SK-N-SH treated with all-trans-retinoic acid at 6 μM for 48 hours (cell line): ENCODE measurements at regions not wholly inside any gene's neighbourhood (a gene's known extent, or its start where the extent isn't known, plus 50 kb on each side); places are given as distances from the start of the nearest gene placed in this dataset.

Experiments used
- ATAC-seq: fragments of 200-7000 bp; cut with Tn5 transposase; 3 replicates; pipeline ENCODE4 v1.9.1; 2020; ENCODE audit warnings: mild to moderate bottlenecking, moderate library complexity
- ARNTL ChIP-seq: fragments of 450-650 bp; formaldehyde crosslinking; IDR thresholded peaks from 2 replicates; pipeline ENCODE4 v1.5.0; 2020; ENCODE audit warnings: low read depth, mild to moderate bottlenecking, moderate library complexity, borderline replicate concordance
- BACH2 ChIP-seq: fragments of 250-450 bp; sonication (Bioruptor Pico); IDR thresholded peaks from 2 replicates; pipeline ENCODE4 v1.9.0; 2021; ENCODE audit warnings: mild to moderate bottlenecking, borderline replicate concordance
- CSDC2 ChIP-seq: fragments of 250-450 bp; sonication (Bioruptor Pico); IDR thresholded peaks from 2 replicates; pipeline ENCODE4 v1.5.0; 2020; ENCODE audit warnings: mild to moderate bottlenecking, moderate library complexity
- ESRRG ChIP-seq: fragments of 250-450 bp; sonication (Bioruptor Pico); IDR thresholded peaks from 2 replicates; pipeline ENCODE4 v1.6.1; 2021; ENCODE audit warnings: mild to moderate bottlenecking
- GLIS3 ChIP-seq: fragments of 250-450 bp; sonication (Bioruptor Pico); IDR thresholded peaks from 2 replicates; pipeline ENCODE4 v1.5.0; 2020; ENCODE audit warnings: mild to moderate bottlenecking, moderate library complexity
- ISL1 ChIP-seq: fragments of 250-450 bp; sonication (Bioruptor Pico); IDR thresholded peaks from 2 replicates; pipeline ENCODE4 v2.1.2; 2022; ENCODE audit warnings: mild to moderate bottlenecking, moderate library complexity
- OSR1 ChIP-seq: fragments of 250-450 bp; sonication (Bioruptor Pico); IDR thresholded peaks from 2 replicates; pipeline ENCODE4 v1.8.0; 2022; ENCODE audit warnings: moderate library complexity, mild to moderate bottlenecking, inconsistent platforms
- PPARA ChIP-seq: fragments of 250-450 bp; sonication (Bioruptor Pico); IDR thresholded peaks from 2 replicates; pipeline ENCODE4 v1.5.0; 2020; ENCODE audit warnings: mild to moderate bottlenecking, borderline replicate concordance
- RARB ChIP-seq: fragments of 250-450 bp; sonication (Bioruptor Pico); IDR thresholded peaks from 2 replicates; pipeline ENCODE4 v1.8.0; 2021; ENCODE audit warnings: mild to moderate bottlenecking, moderate library complexity
- TCF4 ChIP-seq: fragments of 250-450 bp; sonication (Bioruptor Pico); IDR thresholded peaks from 2 replicates; pipeline ENCODE4 v1.8.0; 2021; ENCODE audit warnings: mild to moderate bottlenecking, moderate library complexity, borderline replicate concordance
- TOX ChIP-seq: fragments of 250-450 bp; sonication (Bioruptor Pico); IDR thresholded peaks from 2 replicates; pipeline ENCODE4 v1.8.0; 2021; ENCODE audit warnings: mild to moderate bottlenecking, moderate library complexity, borderline replicate concordance
- ZC3H10 ChIP-seq: fragments of 250-450 bp; sonication (Bioruptor Pico); IDR thresholded peaks from 2 replicates; pipeline ENCODE4 v1.5.1; 2021; ENCODE audit warnings: mild to moderate bottlenecking, moderate library complexity
- ZFP3 ChIP-seq: fragments of 250-450 bp; sonication (Bioruptor Pico); IDR thresholded peaks from 2 replicates; pipeline ENCODE4 v1.5.0; 2020; ENCODE audit warnings: mild to moderate bottlenecking, moderate library complexity
- ZFP30 ChIP-seq: fragments of 450-650 bp; formaldehyde crosslinking; IDR thresholded peaks from 2 replicates; pipeline ENCODE4 v1.5.0; 2022; ENCODE audit warnings: mild to moderate bottlenecking, moderate library complexity
- ZNF565 ChIP-seq: fragments of 450-650 bp; formaldehyde crosslinking; conservative IDR thresholded peaks from 2 replicates; pipeline ENCODE4 v1.5.0; 2020; ENCODE audit warnings: low read depth, mild to moderate bottlenecking, moderate library complexity
- ZNF70 ChIP-seq: fragments of 450-650 bp; formaldehyde crosslinking; IDR thresholded peaks from 2 replicates; pipeline ENCODE4 v1.5.0; 2020; ENCODE audit warnings: mild to moderate bottlenecking, moderate library complexity
- ZNF8 ChIP-seq: fragments of 450-650 bp; formaldehyde crosslinking; IDR thresholded peaks from 2 replicates; pipeline ENCODE4 v1.5.0; 2020; ENCODE audit warnings: mild to moderate bottlenecking, moderate library complexity
- TF ChIP-seq, protein P1 (sequence below): fragments of 250-450 bp; sonication (Bioruptor Pico); IDR thresholded peaks from 2 replicates; pipeline ENCODE4 v1.5.0; 2020; ENCODE audit warnings: mild to moderate bottlenecking, moderate library complexity
- TF ChIP-seq, protein P2 (sequence below): fragments of 250-450 bp; sonication (Bioruptor Pico); IDR thresholded peaks from 2 replicates; pipeline ENCODE4 v1.8.0; 2020; ENCODE audit warnings: mild to moderate bottlenecking, moderate library complexity, borderline replicate concordance
- TF ChIP-seq, protein P3 (sequence below): fragments of 250-450 bp; sonication (Bioruptor Pico); IDR thresholded peaks from 2 replicates; pipeline ENCODE4 v1.8.0; 2021; ENCODE audit warnings: low read depth, mild to moderate bottlenecking, moderate library complexity, borderline replicate concordance
- TF ChIP-seq, protein P4 (sequence below): fragments of 250-450 bp; sonication (Bioruptor Pico); IDR thresholded peaks from 2 replicates; pipeline ENCODE4 v1.5.1; 2020; ENCODE audit warnings: low read depth, mild to moderate bottlenecking, moderate library complexity

DNA sequence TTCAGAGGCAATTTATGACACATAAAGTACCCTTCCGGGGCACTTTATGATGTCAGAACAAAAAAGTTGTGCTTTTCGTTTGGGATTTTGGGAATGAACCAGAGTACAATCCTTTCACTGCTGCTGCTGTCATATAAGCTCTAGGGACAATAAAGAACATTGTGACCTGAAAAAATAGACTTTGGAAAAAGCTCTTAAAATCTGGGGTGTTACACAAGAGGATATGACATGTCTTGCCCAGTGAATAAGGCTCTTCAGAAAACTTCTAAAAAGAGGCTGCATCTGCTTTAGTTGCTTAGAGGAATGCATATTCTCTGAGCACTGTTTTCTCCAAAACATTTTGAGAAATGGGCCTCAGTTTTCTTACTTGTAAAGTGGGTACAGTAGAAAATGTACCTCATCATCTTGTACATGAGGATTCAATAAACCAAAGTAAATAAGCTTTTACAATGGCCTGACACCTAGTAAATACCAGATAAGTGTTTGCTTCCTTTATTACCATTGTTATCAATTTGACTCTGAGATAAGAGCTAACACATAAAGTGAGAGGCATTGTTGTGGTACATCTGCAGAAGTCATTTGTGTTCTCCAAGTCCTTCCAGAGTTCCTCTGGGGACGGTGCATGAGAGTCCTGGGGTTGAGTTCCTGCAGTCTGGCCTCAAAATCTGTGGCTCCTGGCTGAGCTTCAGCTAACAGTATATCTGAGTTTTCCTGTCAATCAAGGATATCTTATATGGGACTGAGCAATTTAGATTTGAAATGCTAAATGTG, 67.4 kb upstream of the EDNRB start:
- TF ChIP-seq ZNF70 (CRISPR knock-in tag) (no peak), TOX (no peak), CSDC2 (no peak), ISL1 (CRISPR knock-in tag) (no peak), OSR1 (CRISPR knock-in tag) (no peak), ESRRG (CRISPR knock-in tag) (no peak), ZNF8 (CRISPR knock-in tag) (no peak), GLIS3 (CRISPR knock-in tag) (no peak), ZNF565 (CRISPR knock-in tag) (no peak), RARB (CRISPR knock-in tag) (no peak), TCF4 (CRISPR knock-in tag) (no peak), ZFP3 (CRISPR knock-in tag) (no peak)
- TF ChIP-seq, protein P1, sequence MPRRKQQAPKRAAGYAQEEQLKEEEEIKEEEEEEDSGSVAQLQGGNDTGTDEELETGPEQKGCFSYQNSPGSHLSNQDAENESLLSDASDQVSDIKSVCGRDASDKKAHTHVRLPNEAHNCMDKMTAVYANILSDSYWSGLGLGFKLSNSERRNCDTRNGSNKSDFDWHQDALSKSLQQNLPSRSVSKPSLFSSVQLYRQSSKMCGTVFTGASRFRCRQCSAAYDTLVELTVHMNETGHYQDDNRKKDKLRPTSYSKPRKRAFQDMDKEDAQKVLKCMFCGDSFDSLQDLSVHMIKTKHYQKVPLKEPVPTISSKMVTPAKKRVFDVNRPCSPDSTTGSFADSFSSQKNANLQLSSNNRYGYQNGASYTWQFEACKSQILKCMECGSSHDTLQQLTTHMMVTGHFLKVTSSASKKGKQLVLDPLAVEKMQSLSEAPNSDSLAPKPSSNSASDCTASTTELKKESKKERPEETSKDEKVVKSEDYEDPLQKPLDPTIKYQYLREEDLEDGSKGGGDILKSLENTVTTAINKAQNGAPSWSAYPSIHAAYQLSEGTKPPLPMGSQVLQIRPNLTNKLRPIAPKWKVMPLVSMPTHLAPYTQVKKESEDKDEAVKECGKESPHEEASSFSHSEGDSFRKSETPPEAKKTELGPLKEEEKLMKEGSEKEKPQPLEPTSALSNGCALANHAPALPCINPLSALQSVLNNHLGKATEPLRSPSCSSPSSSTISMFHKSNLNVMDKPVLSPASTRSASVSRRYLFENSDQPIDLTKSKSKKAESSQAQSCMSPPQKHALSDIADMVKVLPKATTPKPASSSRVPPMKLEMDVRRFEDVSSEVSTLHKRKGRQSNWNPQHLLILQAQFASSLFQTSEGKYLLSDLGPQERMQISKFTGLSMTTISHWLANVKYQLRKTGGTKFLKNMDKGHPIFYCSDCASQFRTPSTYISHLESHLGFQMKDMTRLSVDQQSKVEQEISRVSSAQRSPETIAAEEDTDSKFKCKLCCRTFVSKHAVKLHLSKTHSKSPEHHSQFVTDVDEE (CRISPR knock-in tag) = no peak
- TF ChIP-seq, protein P2, sequence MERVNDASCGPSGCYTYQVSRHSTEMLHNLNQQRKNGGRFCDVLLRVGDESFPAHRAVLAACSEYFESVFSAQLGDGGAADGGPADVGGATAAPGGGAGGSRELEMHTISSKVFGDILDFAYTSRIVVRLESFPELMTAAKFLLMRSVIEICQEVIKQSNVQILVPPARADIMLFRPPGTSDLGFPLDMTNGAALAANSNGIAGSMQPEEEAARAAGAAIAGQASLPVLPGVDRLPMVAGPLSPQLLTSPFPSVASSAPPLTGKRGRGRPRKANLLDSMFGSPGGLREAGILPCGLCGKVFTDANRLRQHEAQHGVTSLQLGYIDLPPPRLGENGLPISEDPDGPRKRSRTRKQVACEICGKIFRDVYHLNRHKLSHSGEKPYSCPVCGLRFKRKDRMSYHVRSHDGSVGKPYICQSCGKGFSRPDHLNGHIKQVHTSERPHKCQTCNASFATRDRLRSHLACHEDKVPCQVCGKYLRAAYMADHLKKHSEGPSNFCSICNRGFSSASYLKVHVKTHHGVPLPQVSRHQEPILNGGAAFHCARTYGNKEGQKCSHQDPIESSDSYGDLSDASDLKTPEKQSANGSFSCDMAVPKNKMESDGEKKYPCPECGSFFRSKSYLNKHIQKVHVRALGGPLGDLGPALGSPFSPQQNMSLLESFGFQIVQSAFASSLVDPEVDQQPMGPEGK (CRISPR knock-in tag) = no peak
- TF ChIP-seq, protein P3, sequence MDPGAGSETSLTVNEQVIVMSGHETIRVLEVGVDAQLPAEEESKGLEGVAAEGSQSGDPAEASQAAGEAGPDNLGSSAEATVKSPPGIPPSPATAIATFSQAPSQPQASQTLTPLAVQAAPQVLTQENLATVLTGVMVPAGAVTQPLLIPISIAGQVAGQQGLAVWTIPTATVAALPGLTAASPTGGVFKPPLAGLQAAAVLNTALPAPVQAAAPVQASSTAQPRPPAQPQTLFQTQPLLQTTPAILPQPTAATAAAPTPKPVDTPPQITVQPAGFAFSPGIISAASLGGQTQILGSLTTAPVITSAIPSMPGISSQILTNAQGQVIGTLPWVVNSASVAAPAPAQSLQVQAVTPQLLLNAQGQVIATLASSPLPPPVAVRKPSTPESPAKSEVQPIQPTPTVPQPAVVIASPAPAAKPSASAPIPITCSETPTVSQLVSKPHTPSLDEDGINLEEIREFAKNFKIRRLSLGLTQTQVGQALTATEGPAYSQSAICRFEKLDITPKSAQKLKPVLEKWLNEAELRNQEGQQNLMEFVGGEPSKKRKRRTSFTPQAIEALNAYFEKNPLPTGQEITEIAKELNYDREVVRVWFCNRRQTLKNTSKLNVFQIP = no peak
- ATAC-seq = no peak

DNA sequence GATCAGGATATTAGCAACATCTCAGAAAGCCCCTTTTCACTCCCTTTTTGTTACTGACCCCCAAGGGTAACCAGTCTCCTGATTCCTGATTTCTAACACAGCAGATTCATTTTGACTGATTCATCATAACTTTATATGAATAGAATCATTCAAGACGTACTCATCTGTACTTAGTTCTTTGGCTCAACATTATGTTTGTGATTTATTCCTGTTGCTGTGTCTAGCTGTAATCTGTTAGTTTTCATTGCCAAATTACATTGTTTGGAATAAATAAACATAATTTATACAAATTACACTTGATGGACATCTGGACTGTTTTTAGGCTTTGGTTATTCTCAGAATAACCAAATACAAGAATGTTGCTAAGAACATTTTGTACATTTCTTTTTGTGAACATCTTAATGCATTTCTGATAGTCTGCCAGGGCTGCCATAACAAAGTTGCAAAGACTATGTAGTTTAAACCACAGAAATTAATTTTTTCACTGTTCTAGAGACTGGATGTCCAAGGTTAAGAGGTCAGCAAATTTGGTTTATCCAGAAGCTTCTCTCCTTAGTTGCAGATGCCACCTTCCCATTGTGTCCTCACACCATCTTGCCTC, 62.8 kb upstream of the EDNRB start:
- ATAC-seq = peak; percentile 74
- TF ChIP-seq ZC3H10 (CRISPR knock-in tag) = no peak
- no peak for TF ChIP-seq OSR1 (CRISPR knock-in tag)
- no peak for TF ChIP-seq CSDC2
- TF ChIP-seq PPARA (CRISPR knock-in tag) = no peak
- no peak for TF ChIP-seq TCF4 (CRISPR knock-in tag)
- TF ChIP-seq, protein P3 = no peak
- no peak for TF ChIP-seq GLIS3 (CRISPR knock-in tag)
- TF ChIP-seq ARNTL (CRISPR knock-in tag) = no peak
- no peak for TF ChIP-seq ZNF8 (CRISPR knock-in tag)
- TF ChIP-seq ZNF70 (CRISPR knock-in tag) = no peak
- TF ChIP-seq, protein P2 (CRISPR knock-in tag) = no peak
- TF ChIP-seq, protein P1 (CRISPR knock-in tag) = no peak
- TF ChIP-seq, protein P4, sequence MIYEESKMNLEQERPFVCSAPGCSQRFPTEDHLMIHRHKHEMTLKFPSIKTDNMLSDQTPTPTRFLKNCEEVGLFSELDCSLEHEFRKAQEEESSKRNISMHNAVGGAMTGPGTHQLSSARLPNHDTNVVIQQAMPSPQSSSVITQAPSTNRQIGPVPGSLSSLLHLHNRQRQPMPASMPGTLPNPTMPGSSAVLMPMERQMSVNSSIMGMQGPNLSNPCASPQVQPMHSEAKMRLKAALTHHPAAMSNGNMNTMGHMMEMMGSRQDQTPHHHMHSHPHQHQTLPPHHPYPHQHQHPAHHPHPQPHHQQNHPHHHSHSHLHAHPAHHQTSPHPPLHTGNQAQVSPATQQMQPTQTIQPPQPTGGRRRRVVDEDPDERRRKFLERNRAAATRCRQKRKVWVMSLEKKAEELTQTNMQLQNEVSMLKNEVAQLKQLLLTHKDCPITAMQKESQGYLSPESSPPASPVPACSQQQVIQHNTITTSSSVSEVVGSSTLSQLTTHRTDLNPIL (CRISPR knock-in tag) = no peak
- TF ChIP-seq TOX = no peak
- no peak for TF ChIP-seq BACH2 (CRISPR knock-in tag)
- no peak for TF ChIP-seq ZFP3 (CRISPR knock-in tag)
- TF ChIP-seq ZNF565 (CRISPR knock-in tag) = no peak
- no peak for TF ChIP-seq RARB (CRISPR knock-in tag)
- no peak for TF ChIP-seq ZFP30 (CRISPR knock-in tag)
